Brain microvascular endothelial cell (primary cell): ENCODE measurements at regions not wholly inside any gene's neighbourhood (a gene's known extent, or its start where the extent isn't known, plus 50 kb on each side); places are given as distances from the start of the nearest gene placed in this dataset.

Source experiments
- DNase-seq: peaks from one replicate; pipeline ENCODE4 v3.0.0-alpha.2; 2020
- H3K27ac ChIP-seq: fragments of 250-450 bp; sonication (Bioruptor Pico); 2 replicates; pipeline ENCODE4 v1.5.1; 2020; ENCODE audit warnings: mild to moderate bottlenecking, moderate library complexity
- H3K27me3 ChIP-seq: fragments of 250-450 bp; sonication (Bioruptor Pico); replicated peaks from 2 replicates; pipeline ENCODE4 v1.5.1; 2020; ENCODE audit warnings: mild to moderate bottlenecking
- H3K36me3 ChIP-seq: fragments of 250-450 bp; sonication (Bioruptor Pico); replicated peaks from 2 replicates; pipeline ENCODE4 v1.5.1; 2020; ENCODE audit warnings: mild to moderate bottlenecking
- H3K4me3 ChIP-seq: 2 replicates; pipeline ENCODE4 v1.5.1; 2011; ENCODE audit warnings: low read depth, mild to moderate bottlenecking, control low read depth, low read length, moderate library complexity
- CTCF ChIP-seq: IDR thresholded peaks from 2 replicates; pipeline ENCODE4 v1.5.1; 2011; ENCODE audit warnings: low read depth, mild to moderate bottlenecking, moderate library complexity, low read length, control low read depth, inconsistent platforms; ENCODE audit errors: missing control alignments
- in situ Hi-C: cut with HindIII; loops from 2 replicates; pipeline ENCODE4 v1.10.0; 2017; ENCODE audit warnings: low sequenced_read_pairs, low pct_ligation_motif_present

- H3K36me3 ChIP-seq = no peaks in the 10 kb centered on the region
- no peak overlapping the region for H3K27ac ChIP-seq
- no peak for DNase-seq
- no peak overlapping the region for H3K4me3 ChIP-seq
- no peak for TF ChIP-seq CTCF
- in situ Hi-C loops = no loop called here
- no peaks in the 10 kb centered on the region for H3K27me3 ChIP-seq
These were observed 513.1 kb downstream of the PCDH17 start for GRCh38 chr13:58144616-58145015.

DNA sequence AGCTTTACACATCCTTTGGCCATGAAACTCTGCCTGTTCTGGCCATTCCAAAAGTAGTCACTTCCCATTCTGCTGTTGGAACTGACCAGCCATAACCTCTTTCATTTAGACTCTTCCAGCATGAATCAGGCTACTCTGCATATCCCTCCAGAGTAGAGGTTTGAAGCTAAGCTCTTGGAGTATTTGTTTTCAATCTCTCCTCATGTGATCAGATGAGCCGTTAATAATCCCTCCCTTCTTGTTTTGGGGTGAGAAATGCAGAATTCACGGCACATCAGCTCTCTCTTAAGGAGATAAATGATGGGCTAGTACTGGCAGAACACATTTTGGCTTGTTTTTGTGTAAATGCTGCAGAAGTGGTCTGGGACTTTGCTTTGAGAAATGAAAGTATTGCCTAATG lies 519.9 kb downstream of the PCDH17 start:
- Histone ChIP-seq H3K36me3 (no peaks in the 10 kb centered on the region), H3K27me3 (no peaks in the 10 kb centered on the region), H3K27ac (no peak overlapping the region), H3K4me3 (no peak overlapping the region)
- no peak for TF ChIP-seq CTCF
- DNase-seq = no peak
- in situ Hi-C loops = no loop called here

GRCh38 chr13:58160980-58161379 lies 529.4 kb downstream of the PCDH17 start:
- H3K36me3 ChIP-seq = no peaks in the 10 kb centered on the region
- DNase-seq = no peak
- no peak overlapping the region for H3K4me3 ChIP-seq
- TF ChIP-seq CTCF = no peak
- in situ Hi-C loops = no loop called here
- H3K27ac ChIP-seq = no peak overlapping the region
- H3K27me3 ChIP-seq = no peaks in the 10 kb centered on the region

- no peak overlapping the region for H3K27ac ChIP-seq
- in situ Hi-C loops = no loop called here
- no peak overlapping the region for H3K4me3 ChIP-seq
- H3K27me3 ChIP-seq = no peaks in the 10 kb centered on the region
- no peaks in the 10 kb centered on the region for H3K36me3 ChIP-seq
- DNase-seq = no peak
- TF ChIP-seq CTCF = no peak
These were observed 534.1 kb downstream of the PCDH17 start for GRCh38 chr13:58165617-58166016.

GRCh38 chr13:58181111-58181510 lies 549.6 kb downstream of the PCDH17 start:
- TF ChIP-seq CTCF = no peak
- in situ Hi-C loops = no loop called here
- DNase-seq = no peak
- H3K4me3 ChIP-seq = no peak overlapping the region
- H3K27ac ChIP-seq = no peak overlapping the region
- H3K36me3 ChIP-seq = no peaks in the 10 kb centered on the region
- H3K27me3 ChIP-seq = no peaks in the 10 kb centered on the region

- Histone ChIP-seq H3K27me3 (no peaks in the 10 kb centered on the region), H3K36me3 (no peaks in the 10 kb centered on the region), H3K27ac (no peak overlapping the region), H3K4me3 (no peak overlapping the region)
- no peak for DNase-seq
- in situ Hi-C loops = no loop called here
- TF ChIP-seq CTCF = no peak
These were observed 556.3 kb downstream of the PCDH17 start for GRCh38 chr13:58187881-58188280.
